ENCODE measurements at regions not wholly inside any gene's neighbourhood (a gene's known extent, or its start where the extent isn't known, plus 50 kb on each side); places are given as distances from the start of the nearest gene placed in this dataset.

DNA sequence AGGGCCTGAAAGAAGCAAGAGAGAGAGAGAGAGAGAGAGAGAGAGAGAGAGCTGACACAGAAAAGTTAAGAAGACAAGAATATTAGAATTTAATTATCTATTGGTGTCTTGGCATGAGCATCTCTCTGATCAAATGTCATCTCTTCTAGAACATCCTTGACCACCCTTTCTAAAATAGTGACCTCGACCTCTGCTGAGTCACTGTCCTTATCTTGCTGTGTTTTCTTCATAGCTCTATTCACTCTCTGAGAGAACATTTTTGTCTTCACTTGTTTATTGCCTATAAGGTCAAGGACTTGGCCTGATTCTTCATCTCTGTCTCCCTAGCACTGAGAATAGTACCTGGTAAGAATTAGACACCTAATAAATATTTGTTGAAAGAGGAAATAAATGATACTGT, 383.8 kb upstream of the RPS23 start:
- Mint-ChIP-seq H3K4me3 (no peak overlapping the region), H3K27ac (ENCODE audit: unreplicated experiment) (no peak overlapping the region), H3K4me1 (no peaks in the 10 kb centered on the region), H3K27me3 (ENCODE audit: low read depth) (no peaks in the 10 kb centered on the region), H3K9me3 (no peaks in the 10 kb centered on the region), H3K36me3 (ENCODE audit: low read depth) (no peaks in the 10 kb centered on the region)
- no peak for DNase-seq (ENCODE audit: low read depth, low spot score)
- no peak for TF ChIP-seq CTCF (conservative IDR thresholded peaks at IDR 0.05)

DNA sequence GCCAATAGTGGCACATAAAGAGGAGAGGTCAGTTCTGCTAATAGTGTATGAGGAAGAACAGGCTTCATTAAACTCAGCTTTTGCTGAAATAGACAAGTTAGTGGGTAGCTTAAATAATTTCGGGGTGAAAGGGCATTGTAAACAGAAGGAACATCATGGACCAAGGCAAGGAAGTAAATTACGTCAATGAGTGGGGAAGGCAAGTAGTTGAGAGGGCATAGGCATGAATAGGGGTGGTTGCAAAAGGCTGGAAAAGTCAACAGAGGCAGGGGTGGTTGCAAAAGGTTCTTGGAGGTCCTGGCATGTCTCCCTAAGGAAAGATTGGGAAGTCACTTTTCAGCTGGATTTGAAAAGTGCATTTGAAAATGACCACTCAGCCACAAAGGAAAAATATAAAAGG, 383.3 kb upstream of the RPS23 start:
- Mint-ChIP-seq H3K27me3 (ENCODE audit: low read depth) (no peaks in the 10 kb centered on the region), H3K4me1 (no peaks in the 10 kb centered on the region), H3K9me3 (no peaks in the 10 kb centered on the region), H3K27ac (ENCODE audit: unreplicated experiment) (no peak overlapping the region), H3K36me3 (ENCODE audit: low read depth) (no peaks in the 10 kb centered on the region), H3K4me3 (no peak overlapping the region)
- no peak for DNase-seq (ENCODE audit: low read depth, low spot score)
- TF ChIP-seq CTCF (conservative IDR thresholded peaks at IDR 0.05): no peak

GRCh38 chr5:82659115-82659514, 381.0 kb upstream of the RPS23 start:
- H3K27me3 Mint-ChIP-seq (ENCODE audit: low read depth): no peaks in the 10 kb centered on the region
- no peaks in the 10 kb centered on the region for H3K4me1 Mint-ChIP-seq
- H3K36me3 Mint-ChIP-seq (ENCODE audit: low read depth): no peaks in the 10 kb centered on the region
- no peak overlapping the region for H3K4me3 Mint-ChIP-seq
- TF ChIP-seq CTCF (conservative IDR thresholded peaks at IDR 0.05): no peak
- no peak overlapping the region for H3K27ac Mint-ChIP-seq (ENCODE audit: unreplicated experiment)
- DNase-seq (ENCODE audit: low read depth, low spot score): no peak
- no peaks in the 10 kb centered on the region for H3K9me3 Mint-ChIP-seq

GRCh38 chr5:82657033-82657699, 379.0 kb upstream of the RPS23 start:
- H3K4me1 Mint-ChIP-seq: no peaks in the 10 kb centered on the region
- TF ChIP-seq CTCF (conservative IDR thresholded peaks at IDR 0.05): no peak
- H3K36me3 Mint-ChIP-seq (ENCODE audit: low read depth): no peaks in the 10 kb centered on the region
- no peaks in the 10 kb centered on the region for H3K27me3 Mint-ChIP-seq (ENCODE audit: low read depth)
- H3K9me3 Mint-ChIP-seq: peaks cover 3% of the 10 kb centered on the region
- DNase-seq (ENCODE audit: low read depth, low spot score): no peak
- H3K27ac Mint-ChIP-seq (ENCODE audit: unreplicated experiment): peak overlapping the region; percentile 0
- no peak overlapping the region for H3K4me3 Mint-ChIP-seq

GRCh38 chr5:82656341-82656761, 378.2 kb upstream of the RPS23 start:
- Mint-ChIP-seq H3K9me3 (peaks cover 3% of the 10 kb centered on the region), H3K4me1 (no peaks in the 10 kb centered on the region), H3K36me3 (ENCODE audit: low read depth) (no peaks in the 10 kb centered on the region), H3K27ac (ENCODE audit: unreplicated experiment) (no peak overlapping the region), H3K4me3 (no peak overlapping the region), H3K27me3 (ENCODE audit: low read depth) (no peaks in the 10 kb centered on the region)
- TF ChIP-seq CTCF (conservative IDR thresholded peaks at IDR 0.05): no peak
- DNase-seq (ENCODE audit: low read depth, low spot score): no peak

Measured in neural crest cell (in vitro differentiated cells).